Fibroblast of upper back skin (primary cell): ENCODE measurements at regions not wholly inside any gene's neighbourhood (a gene's known extent, or its start where the extent isn't known, plus 50 kb on each side); places are given as distances from the start of the nearest gene placed in this dataset.
"Not testable (repeated sequence)": the region's sequence is repeated elsewhere in the genome, so short reads cannot be mapped to it uniquely, and the experiment has no call there.

Experiments
- DNase-seq: peaks from one replicate; pipeline ENCODE4 v3.0.0-alpha.2; 2013

DNA sequence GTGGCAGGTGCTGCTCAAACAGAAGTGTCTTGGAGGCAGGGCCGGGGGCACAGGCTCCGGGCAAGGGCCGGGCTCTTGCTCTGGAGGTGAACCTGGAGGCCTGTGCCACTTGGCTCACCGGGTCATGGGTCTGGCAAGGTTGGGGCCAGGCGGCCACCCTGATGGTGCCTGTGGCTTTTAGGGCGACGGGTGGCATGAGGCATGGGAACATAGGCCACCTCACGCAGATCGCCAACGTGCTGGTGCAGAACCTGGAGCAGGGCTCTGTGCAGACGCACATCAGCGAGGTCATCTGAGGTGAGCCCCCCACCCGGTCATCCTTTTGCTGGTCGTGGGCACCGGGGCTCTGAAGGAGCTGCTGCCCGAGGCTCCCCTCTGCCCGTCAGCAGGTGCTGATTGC lies 202.7 kb downstream of the LIPI start:
- not testable (repeated sequence) for DNase-seq

- DNase-seq, result not testable (repeated sequence)
Measured at GRCh38 chr21:14006144-14006543, 204.6 kb downstream of the LIPI start.

DNA sequence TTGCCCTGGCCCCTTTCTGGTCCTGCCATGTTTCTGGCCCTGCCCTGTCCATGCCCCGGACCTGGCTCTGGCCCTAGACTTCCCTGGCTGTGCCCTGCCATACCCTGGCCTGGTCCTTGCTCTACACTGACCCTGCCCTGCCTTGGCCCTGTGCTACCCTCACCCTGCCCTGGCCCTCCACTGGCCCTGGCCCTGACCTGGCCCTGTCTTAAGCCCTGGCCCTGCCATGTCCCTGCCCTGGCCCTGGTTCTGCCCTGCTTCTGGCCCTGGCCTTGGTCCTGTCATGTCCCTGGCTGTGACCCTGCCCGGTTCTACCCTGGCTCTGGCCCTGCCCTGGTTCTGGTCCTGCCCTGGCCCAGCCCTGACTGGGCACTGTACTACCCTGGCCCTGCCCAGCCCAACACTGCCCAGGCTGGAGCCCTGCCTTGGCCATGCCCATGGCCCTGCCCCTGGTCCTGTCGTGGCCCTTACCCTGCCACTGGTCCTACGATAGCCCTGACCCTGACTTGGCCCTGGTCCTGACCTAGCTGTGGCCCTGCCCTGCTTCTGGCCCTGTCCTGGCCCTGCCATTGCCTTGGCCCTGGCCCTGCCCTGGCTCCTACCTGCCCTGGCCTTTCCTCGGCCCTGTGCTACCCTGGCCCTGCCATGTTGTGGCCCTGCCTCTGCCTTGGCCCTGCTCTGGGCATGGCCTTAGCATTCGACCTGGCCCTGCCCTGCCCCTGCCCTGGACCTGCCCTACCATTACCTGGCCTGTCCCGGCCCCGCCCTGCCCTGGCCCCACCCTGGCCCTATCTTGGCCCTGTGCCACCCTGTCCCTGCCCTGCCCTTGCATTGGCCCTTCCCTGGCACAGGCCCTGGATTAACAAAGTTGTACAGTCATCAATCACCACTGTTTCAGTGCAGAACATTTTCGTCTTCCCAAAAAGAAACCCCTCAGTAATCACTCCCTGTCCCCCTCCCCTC lies 223.5 kb downstream of the LIPI start:
- DNase-seq, result not testable (repeated sequence)

- DNase-seq, result not testable (repeated sequence)
Measured at GRCh38 chr21:13985865-13986863, 224.6 kb downstream of the LIPI start.

DNA sequence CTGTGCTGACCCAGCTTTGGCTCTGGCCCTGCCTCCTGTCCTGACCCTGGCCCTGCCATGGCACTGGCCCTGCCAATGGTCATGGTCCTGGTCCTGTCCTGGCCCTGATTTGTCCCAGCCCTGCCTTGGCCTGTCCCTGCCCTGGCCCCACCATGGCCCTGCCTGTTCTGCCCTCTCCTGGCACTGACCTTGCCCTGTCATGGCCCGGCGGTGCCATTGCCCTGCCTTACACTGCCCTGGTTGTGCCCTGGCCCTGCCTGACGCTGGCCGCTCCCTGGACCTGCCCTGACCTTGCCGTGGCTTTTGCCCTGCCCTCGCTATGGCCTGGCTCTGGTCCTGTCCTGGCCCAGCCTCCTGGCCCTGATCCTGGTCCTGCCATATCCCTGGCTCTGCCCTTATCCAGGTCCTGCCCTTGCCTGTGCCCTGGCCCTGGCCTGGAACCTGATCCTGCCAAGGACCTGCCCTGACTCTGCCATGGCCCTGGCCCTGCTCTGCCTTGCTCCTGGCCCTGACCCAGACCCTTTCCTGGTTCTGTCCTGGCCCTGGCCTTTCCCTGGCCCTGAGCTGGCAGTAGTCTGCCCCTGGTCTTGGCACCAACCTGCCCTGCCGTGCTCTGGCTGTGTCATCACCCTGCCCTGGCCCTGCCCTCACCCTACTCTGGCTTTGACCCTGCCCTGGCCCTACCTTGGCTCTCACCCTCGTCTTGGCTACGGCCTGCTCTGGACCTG lies 225.5 kb downstream of the LIPI start:
- not testable (repeated sequence) for DNase-seq

- not testable (repeated sequence) for DNase-seq
Measured at GRCh38 chr21:13984728-13985127, 226.0 kb downstream of the LIPI start.

DNA sequence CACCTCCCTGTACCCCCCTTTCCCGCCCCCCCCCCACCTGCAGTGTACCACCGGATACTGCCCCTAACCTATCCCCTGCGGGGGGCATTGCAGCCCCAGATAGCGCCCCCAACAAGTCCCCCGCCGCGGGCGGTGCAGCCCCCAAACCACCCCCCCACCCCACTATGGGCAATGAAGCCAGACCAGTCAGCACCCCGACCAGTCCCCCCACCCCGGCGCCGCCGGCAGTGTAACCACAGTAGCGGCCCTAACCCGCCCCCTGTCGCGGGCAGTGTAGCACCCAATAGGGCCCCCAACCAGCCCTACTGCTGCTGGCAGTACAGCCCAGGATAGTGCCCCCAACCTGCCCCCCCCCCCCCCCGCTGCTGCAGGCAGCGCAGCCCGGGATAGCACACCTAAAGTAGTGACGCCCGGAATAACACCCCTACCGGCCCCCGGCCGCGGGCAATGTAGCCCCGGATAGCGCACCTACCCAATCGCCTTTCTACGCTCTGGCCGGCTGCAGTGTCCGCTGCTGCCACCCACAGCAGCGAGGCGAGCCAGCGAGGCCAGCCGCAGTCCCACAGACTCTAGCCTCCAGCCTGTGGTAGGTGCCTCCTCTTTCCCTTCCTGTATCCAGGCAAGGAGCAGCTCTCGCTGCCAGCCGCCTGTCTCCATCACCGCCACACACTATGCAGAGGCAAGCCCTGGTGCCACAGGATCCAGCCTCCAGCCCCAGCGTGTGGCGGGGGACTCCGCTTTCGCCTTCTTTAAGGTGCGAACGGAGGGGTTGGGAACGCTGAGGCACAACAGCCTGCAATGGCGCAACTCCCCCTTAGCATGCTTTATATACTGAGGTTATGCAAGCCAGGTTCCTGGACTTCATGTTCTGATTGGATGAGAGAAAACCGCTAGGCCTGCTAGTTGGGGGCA lies 229.3 kb downstream of the LIPI start:
- DNase-seq, result not testable (repeated sequence)

DNA sequence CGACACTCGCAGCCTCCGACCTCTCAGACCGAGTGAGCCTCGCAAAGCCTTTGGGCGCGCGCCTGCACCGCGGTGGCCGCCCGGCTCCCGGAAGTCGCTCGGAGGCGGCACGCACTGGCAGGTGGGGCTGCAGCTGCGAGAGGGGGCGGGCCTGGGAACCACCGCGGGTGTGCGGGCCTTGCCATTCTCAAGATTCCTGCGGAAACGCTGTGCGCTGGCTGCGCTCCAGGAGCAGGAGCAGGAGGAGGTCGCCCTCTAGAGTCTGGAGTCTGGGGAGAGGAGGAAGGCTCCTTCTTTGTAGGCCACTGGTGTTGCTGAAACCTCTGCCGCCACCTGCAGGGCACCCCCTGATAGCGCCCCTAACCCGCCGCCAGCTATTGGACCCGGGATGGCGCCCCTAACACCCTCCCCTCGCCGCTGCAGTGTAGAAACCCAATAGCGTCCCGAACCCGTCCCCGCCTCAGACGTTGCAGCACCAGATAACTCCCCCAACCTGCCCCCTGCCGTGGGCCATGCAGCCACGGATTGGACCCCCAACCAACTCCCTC lies 230.6 kb downstream of the LIPI start:
- DNase-seq, result not testable (repeated sequence)

DNA sequence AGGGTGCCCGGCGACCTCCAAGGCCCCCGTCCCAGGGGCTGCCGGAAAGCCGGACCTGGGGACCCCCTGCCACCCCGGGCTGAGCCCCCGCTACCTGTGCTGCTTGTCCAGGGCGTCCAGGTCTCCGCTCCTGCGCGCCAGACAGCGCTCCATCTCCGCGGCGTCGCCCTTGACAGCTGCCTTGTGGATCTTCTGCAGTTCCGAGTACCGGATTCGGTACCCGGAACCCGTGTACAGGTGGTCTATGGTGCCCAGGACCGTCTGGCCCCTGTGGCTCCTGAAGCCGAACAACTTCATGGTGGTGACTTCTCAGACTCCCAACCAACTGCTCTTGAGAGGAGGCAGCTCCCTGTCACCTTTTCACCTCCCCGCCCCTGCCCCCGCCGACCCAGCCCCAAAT lies 231.1 kb downstream of the LIPI start:
- DNase-seq, result not testable (repeated sequence)

DNA sequence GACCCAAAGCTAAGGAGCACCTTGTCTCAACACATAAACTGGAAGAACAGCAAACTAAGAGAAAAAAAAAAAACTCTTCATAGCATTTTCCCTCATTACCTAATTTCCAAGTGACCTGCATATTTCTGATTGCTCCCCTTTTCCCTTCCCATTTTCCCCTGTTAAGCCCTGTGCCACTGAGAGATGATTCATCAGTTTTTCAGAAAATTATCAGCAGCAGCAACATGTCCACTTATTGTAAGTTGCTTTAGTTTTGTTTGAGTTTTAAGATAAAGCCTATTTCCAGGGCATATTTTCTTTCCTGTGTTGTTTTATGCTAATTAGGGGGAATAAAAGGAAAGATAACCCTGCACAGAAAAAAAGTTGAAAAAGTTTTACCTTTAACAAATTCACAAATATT lies 236.2 kb downstream of the LIPI start:
- DNase-seq, result not testable (repeated sequence)

DNA sequence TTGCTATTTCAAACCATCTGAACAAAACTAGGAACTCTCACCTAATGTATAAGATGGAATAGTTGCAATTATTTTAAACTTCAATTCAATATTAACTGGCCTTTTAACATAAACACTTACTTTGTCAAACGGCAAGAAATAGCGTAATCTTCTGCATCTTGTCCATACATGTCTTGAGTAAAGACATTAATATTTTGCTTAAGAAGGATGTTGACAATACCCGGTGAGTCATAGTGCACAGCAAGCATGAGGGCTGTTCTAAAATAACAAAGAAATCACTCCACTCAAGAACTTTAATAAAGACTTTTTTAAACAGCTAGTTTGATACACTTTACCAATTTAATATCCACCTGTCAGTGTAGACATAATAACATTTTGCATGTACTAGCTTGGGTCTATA lies 240.9 kb downstream of the LIPI start:
- DNase-seq, result not testable (repeated sequence)

- DNase-seq, result not testable (repeated sequence)
Measured at GRCh38 chr21:13969002-13969401, 241.8 kb downstream of the LIPI start.

- not testable (repeated sequence) for DNase-seq
Measured at GRCh38 chr21:13963259-13963658, 247.5 kb downstream of the LIPI start.

DNA sequence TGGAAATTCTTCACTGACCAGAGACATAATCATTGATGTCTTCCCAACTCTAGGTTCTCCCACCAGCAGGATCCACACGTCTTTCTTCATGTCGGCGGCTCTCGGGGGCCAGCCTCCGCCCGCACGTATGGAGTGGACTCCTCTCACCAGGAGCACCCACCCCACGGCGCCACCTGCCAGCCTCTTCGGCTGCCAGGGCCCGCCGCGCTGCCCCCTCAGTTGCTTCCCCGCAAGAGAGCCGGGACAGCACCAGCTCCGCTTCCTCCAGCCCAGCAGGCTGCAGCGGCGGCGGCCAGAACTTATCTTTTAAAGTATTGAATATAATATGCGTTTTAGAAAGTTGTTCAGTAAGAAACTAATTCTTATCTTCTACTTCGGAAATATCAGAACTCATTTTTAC lies 273.5 kb downstream of the LIPI start:
- no peak for DNase-seq

GRCh38 chr21:13936033-13936937 lies 274.5 kb downstream of the LIPI start:
- not testable (repeated sequence) for DNase-seq

- not testable (repeated sequence) for DNase-seq
Measured at GRCh38 chr21:13935396-13936032, 275.2 kb downstream of the LIPI start.

DNA sequence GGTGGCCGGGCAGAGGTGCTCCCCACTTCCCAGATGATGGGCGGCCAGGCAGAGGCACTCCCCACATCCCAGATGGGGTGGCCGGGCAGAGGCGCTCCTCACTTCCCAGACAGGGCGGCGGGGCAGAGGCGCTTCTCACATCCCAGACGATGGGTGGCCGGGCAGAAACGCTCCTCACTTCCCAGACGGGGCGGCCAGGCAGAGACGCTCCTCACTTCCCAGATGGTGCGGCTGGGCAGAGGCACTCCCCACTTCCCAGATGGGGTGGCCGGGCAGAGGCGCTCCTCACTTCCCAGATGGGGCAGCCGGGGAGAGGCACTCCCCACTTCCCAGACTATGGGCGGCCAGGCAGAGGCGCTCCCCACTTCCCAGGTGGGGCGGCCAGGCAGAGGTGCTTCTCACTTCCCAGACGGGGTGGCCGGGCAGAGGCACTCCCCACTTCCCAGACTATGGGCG lies 275.8 kb downstream of the LIPI start:
- DNase-seq, result not testable (repeated sequence)

GRCh38 chr21:13923175-13923574 lies 287.6 kb downstream of the LIPI start:
- DNase-seq, result not testable (repeated sequence)

GRCh38 chr21:13921455-13921854 lies 289.3 kb downstream of the LIPI start:
- not testable (repeated sequence) for DNase-seq
